Esophagus squamous epithelium (tissue), 4 donors: ENCODE measurements at regions not wholly inside any gene's neighbourhood (a gene's known extent, or its start where the extent isn't known, plus 50 kb on each side); places are given as distances from the start of the nearest gene placed in this dataset.

ENCODE experiments used
- POLR2A ChIP-seq, 4 donors: fragments of 450-650 bp; IDR thresholded peaks; one replicate each; pipeline ENCODE4 v1.6.1; 2017; ENCODE audit warnings: antibody characterized with exemption in 4 of 4, mild to moderate bottlenecking in 4 of 4, moderate library complexity in 3 of 4
- TF ChIP-seq, protein P1 (sequence below), 6 experiments: fragments of 450-650 bp in 4 of 6; fragments of 200-600 bp in 2 of 6; sonication (generic) in 2 of 6; IDR thresholded peaks; one replicate each; pipeline ENCODE4 v1.5.1; 2016 to 2019; ENCODE audit warnings: antibody characterized with exemption in 6 of 6, mild to moderate bottlenecking in 4 of 6, moderate library complexity in 4 of 6

GRCh38 chr5:109945723-109946480, 256.2 kb downstream of the MAN2A1 start:
- TF ChIP-seq, protein P1, sequence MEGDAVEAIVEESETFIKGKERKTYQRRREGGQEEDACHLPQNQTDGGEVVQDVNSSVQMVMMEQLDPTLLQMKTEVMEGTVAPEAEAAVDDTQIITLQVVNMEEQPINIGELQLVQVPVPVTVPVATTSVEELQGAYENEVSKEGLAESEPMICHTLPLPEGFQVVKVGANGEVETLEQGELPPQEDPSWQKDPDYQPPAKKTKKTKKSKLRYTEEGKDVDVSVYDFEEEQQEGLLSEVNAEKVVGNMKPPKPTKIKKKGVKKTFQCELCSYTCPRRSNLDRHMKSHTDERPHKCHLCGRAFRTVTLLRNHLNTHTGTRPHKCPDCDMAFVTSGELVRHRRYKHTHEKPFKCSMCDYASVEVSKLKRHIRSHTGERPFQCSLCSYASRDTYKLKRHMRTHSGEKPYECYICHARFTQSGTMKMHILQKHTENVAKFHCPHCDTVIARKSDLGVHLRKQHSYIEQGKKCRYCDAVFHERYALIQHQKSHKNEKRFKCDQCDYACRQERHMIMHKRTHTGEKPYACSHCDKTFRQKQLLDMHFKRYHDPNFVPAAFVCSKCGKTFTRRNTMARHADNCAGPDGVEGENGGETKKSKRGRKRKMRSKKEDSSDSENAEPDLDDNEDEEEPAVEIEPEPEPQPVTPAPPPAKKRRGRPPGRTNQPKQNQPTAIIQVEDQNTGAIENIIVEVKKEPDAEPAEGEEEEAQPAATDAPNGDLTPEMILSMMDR (IDR thresholded peaks at IDR 0.05), result no peak
- TF ChIP-seq POLR2A (IDR thresholded peaks at IDR 0.05), result no peak
